Hippocampal formation (tissue), 2 donors: ENCODE measurements at regions not wholly inside any gene's neighbourhood (a gene's known extent, or its start where the extent isn't known, plus 50 kb on each side); places are given as distances from the start of the nearest gene placed in this dataset.

Experiments used
- DNase-seq, 2 donors: peaks; one replicate each; lab custom pipeline; 2025; lab: John Stamatoyannopoulos, UW

- DNase-seq = no peak
Observed at GRCh38 chr20:6886065-6886729, 118.7 kb downstream of the BMP2 start.

- no peak for DNase-seq
Observed at GRCh38 chr20:6887966-6888365, 120.5 kb downstream of the BMP2 start.

- no peak for DNase-seq
Observed at GRCh38 chr20:6888736-6889395, 121.4 kb downstream of the BMP2 start.

- DNase-seq = no peak
Observed at GRCh38 chr20:6892724-6893123, 125.2 kb downstream of the BMP2 start.

- DNase-seq = no peak
Observed at GRCh38 chr20:6898928-6899327, 131.4 kb downstream of the BMP2 start.

- DNase-seq = no peak
Observed at GRCh38 chr20:6906871-6907270, 139.4 kb downstream of the BMP2 start.

GRCh38 chr20:6908673-6909072, 141.2 kb downstream of the BMP2 start:
- DNase-seq = no peak

DNA sequence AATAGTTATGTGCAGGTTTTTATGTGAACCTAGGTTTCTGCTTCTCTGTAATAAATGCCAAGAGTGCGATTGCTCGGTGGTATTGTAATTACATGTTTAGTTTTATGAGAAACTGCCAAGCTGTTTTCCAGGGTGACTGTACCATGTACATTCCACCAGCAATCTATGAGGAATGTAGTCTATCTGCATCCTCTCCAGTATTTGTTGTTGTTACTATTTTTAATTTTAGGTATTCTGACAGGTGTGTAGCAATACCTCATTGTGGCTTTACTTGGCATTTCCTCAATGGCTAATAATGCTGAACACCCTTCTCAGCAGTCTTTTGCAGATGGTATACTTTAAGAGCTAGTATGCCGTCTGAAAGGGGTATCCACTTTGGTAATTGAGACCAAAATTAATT, 142.1 kb downstream of the BMP2 start:
- DNase-seq = no peak

- DNase-seq = no peak
Observed at GRCh38 chr20:6914986-6915385, 147.5 kb downstream of the BMP2 start.

- DNase-seq = no peak
Observed at GRCh38 chr20:6916938-6917337, 149.5 kb downstream of the BMP2 start.

DNA sequence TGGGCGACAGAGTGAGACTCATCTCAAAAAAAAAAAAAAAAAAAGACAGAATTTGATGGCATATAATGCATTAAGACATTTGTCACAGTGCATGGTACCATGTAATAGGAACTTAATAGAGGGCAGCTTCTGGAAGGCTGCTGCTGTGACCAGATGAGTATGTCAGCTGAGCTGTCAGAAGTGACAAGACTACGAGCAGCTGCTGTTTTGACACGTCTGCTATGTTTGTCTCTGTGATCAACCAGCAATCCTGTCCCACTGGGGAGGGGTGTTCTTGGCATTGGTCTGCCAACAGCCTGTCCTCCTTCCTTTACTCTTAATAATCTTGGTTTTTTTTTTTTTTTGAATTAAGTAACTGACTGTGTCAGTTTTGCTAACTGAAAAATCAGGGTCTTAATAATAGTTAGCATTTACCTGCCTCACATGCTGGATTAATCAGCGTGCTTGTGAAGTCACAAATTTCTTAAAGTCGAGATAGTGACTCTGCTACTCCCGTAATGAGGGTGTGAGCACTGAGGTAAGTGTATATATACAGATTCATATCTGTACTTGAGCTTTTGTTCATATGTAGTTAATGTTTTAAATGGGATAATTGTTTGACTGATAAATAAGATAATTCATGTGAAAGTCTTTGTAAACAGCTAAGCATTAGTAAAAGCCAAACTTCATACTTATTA, 152.4 kb downstream of the BMP2 start:
- DNase-seq = no peak

GRCh38 chr20:6920991-6921613, 153.6 kb downstream of the BMP2 start:
- DNase-seq = no peak

DNA sequence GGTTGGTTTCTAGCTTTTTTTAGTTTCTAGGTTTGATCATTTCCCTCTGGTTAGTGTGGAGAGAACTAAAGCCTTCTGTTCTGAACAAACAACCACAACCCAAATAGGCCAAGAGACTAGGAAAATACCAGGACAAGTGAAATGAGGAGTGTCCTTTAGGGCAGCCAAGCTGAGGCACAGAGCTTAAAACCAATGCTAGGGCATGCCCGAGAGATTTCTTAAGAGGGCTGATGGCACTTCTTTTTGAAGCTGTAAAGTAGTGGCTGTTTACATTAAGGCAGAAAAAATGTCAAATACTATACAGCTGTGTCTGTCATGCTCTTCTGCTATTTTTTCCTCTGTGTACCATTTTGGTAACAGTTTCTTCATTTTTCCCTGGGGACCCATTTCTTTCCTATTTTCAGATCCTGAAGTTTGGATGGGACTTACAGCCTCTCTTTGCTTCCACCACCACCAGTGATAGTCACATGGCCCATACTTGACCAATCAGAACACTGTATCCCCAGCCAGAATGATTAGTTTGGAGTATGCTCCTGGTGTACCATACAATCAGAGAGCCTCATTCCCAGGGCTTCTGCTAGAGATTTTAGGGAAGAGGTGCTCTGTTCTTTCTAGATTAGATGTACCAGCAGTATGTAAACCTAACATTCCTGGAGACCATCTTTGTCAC, 154.4 kb downstream of the BMP2 start:
- no peak for DNase-seq

- DNase-seq = no peak
Observed at GRCh38 chr20:6924681-6925080, 157.2 kb downstream of the BMP2 start.

DNA sequence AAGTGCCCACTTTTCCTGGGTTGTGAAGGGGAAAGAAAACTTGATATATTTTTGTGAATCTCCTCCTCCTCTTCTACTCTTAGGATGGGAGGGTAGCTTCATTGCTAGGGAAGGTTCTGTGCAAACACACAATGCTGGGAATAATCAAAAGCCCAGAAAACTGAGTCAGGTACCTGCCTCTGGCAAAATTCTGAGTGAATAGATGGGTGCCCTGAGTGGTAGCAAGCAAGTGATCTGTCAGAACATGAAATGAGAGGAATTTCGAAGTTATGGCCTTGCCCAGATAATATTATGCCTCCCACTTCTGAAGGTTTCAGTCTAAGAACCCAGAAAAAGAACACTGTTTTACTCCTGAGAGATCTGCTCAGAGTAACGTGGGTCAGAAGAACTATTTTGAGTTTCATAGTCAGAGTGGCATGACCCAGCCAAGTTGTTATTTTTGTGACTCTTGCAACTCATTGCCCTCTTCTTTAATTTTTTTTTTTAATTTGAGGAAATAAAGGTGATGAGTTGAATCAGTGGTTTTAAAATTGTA, 158.3 kb downstream of the BMP2 start:
- DNase-seq = no peak

- no peak for DNase-seq
Observed at GRCh38 chr20:6940048-6940447, 172.6 kb downstream of the BMP2 start.

GRCh38 chr20:6940876-6941275, 173.4 kb downstream of the BMP2 start:
- no peak for DNase-seq

DNA sequence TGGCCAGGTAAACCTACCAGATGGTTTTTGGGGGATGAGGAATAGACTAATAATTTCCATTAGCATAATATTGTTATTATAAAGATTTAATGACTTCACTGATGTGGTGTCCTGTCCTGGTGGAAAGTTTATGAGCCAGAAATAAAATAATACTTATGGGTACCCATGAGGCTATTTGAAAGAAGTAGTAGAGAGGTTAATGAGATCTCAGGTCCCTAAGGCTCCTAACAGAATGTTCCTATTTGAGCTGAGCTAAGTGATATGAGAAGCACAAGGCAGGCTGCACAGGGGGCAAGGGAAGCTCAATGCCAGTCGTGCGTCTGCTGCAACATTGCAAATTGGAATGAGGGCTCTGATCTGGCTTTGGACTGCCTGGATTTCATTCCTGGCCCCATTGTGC, 174.1 kb downstream of the BMP2 start:
- DNase-seq = no peak

DNA sequence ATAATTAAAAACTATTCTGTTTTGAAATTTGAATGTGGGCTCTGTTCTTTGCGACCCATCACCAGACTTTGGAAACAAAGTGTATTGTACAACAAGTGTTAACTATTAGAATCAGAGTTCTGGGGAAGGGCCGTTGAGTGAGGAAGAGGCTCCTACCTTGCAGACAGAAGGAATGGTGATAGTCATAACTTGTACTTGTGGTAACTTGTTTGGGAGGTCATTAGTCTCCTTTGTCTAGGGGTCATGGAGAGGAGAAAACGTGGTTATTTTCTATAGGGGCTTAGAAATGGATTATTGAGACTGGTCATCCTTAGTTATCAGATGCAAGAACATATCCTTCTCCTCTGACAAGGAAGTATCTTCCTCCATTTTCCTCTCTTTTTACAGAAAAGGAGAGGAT, 174.8 kb downstream of the BMP2 start:
- DNase-seq = no peak

- no peak for DNase-seq
Observed at GRCh38 chr20:6944292-6944691, 176.8 kb downstream of the BMP2 start.

DNA sequence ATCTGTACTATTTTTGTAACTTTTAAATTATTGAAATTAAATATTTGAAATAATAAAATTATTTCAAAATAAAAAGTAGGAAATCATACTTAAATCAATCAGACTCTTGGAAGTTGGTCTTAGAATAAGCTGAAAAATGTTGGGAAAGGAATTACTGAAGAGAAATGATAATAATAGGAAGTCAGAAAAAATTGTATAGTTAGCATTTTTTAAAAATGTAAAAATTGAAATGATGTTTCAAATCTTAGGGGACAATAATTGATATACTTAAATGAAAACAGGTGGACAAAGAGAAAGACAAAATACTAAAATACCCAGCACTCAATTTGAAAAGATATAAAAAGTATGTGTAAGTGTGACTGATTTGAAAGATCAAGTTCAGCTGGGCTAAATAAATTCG, 186.1 kb downstream of the BMP2 start:
- DNase-seq = no peak

DNA sequence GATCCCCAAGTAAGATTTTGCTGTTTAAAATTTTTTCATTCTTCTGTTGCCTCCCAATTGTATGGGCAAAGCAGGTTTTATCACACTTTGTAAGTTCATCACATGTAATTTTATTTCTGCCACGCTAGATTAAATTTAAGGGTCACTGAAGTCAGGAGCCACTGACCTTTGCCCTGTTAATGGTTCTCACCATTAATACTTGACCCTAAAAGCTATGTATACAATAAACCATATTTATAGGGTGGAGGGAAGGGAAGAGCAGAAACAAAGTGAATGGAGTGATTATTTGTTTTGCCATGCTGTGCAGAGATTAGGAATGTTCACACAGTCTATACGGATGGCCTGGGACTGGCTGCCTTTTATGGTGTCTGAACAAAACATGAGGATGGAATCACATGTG, 186.7 kb downstream of the BMP2 start:
- no peak for DNase-seq
